HG03095 (cell line): ENCODE measurements at regions not wholly inside any gene's neighbourhood (a gene's known extent, or its start where the extent isn't known, plus 50 kb on each side); places are given as distances from the start of the nearest gene placed in this dataset.
A peak's percentile ranks its signal among the peaks of the same experiment; 100 is the strongest.

Experiments
- ATAC-seq: cut with Tn5 transposase; IDR thresholded peaks from one replicate; pipeline ENCODE4 v1.9.1; 2021; ENCODE audit warnings: moderate library complexity; ENCODE audit not compliant: unreplicated experiment

GRCh38 chr6:19972221-19972620 lies 135.1 kb downstream of the ID4 start:
- no peak for ATAC-seq

GRCh38 chr6:19976411-19977129 lies 139.4 kb downstream of the ID4 start:
- ATAC-seq = no peak

- ATAC-seq = no peak
These were observed 141.9 kb downstream of the ID4 start for GRCh38 chr6:19979059-19979458.

- no peak for ATAC-seq
These were observed 142.8 kb downstream of the ID4 start for GRCh38 chr6:19979986-19980385.

GRCh38 chr6:19983374-19983773 lies 146.2 kb downstream of the ID4 start:
- no peak for ATAC-seq

GRCh38 chr6:19986691-19987438 lies 149.7 kb downstream of the ID4 start:
- no peak for ATAC-seq

- no peak for ATAC-seq
These were observed 151.4 kb downstream of the ID4 start for GRCh38 chr6:19988555-19988954.

GRCh38 chr6:19991176-19991575 lies 154.0 kb downstream of the ID4 start:
- no peak for ATAC-seq

- no peak for ATAC-seq
These were observed 157.7 kb downstream of the ID4 start for GRCh38 chr6:19994909-19995308.

GRCh38 chr6:19995575-19996257 lies 158.5 kb downstream of the ID4 start:
- ATAC-seq = no peak

GRCh38 chr6:19997104-19997503 lies 159.9 kb downstream of the ID4 start:
- no peak for ATAC-seq

- ATAC-seq = no peak
These were observed 161.4 kb downstream of the ID4 start for GRCh38 chr6:19998541-19998940.

GRCh38 chr6:19999319-20000191 lies 162.4 kb downstream of the ID4 start:
- ATAC-seq = peak; percentile 93

GRCh38 chr6:20001286-20001685 lies 164.1 kb downstream of the ID4 start:
- no peak for ATAC-seq

GRCh38 chr6:20006037-20006436 lies 168.9 kb downstream of the ID4 start:
- ATAC-seq = no peak

- no peak for ATAC-seq
These were observed 171.0 kb downstream of the ID4 start for GRCh38 chr6:20008131-20008530.

GRCh38 chr6:20013066-20013861 lies 176.1 kb downstream of the ID4 start:
- ATAC-seq = no peak

- ATAC-seq = no peak
These were observed 177.3 kb downstream of the ID4 start for GRCh38 chr6:20014508-20014907.

- ATAC-seq = no peak
These were observed 183.4 kb downstream of the ID4 start for GRCh38 chr6:20020526-20020925.

- no peak for ATAC-seq
These were observed 184.6 kb downstream of the ID4 start for GRCh38 chr6:20021795-20022194.
